H1 (cell line): ENCODE measurements at regions not wholly inside any gene's neighbourhood (a gene's known extent, or its start where the extent isn't known, plus 50 kb on each side); places are given as distances from the start of the nearest gene placed in this dataset.

Experiments used
- CTCF ChIA-PET: fragments of 300-600 bp; sonication (Branson Sonifier 250); formaldehyde crosslinking; loops from one replicate; lab custom pipeline; 2021; ENCODE audit not compliant: partially characterized antibody; lab: Charles Lee
- POLR2A ChIA-PET: fragments of 300-600 bp; sonication (Branson Sonifier 250); formaldehyde crosslinking; loops from one replicate; lab custom pipeline; 2021; ENCODE audit warnings: inconsistent platforms; ENCODE audit not compliant: partially characterized antibody; lab: Charles Lee
- DNase-seq, 2 experiments: peaks; one replicate each; pipeline versions ENCODE4 v3.0.0 to v3.0.0-alpha.2; 2010 to 2022; ENCODE audit warnings: low spot score in 2 of 2, low read depth in 1 of 2, mixed read lengths in 1 of 2
- FAIRE-seq: peaks from 2 replicates; lab custom pipeline; 2011; peaks lifted over from hg19 to GRCh38; lab: Jason Lieb, UNC
- H2AFZ ChIP-seq: 2 replicates; pipeline ENCODE4 v1.8.1; 2012; ENCODE audit warnings: low read length, inconsistent platforms
- H2AK5ac ChIP-seq: 2 replicates; pipeline ENCODE4 v1.6.1; 2013; ENCODE audit warnings: low read depth, low read length
- H2BK120ac ChIP-seq: replicated peaks from 2 replicates; pipeline ENCODE3; 2013; ENCODE audit warnings: low read depth, low read length, inconsistent platforms
- H2BK12ac ChIP-seq: 2 replicates; pipeline ENCODE4 v1.6.1; 2013; ENCODE audit warnings: low read depth, low read length
- H2BK15ac ChIP-seq: 2 replicates; pipeline ENCODE4 v1.6.1; 2013; ENCODE audit warnings: low read length
- H2BK20ac ChIP-seq: 2 replicates; pipeline ENCODE4 v1.6.1; 2013; ENCODE audit warnings: low read length
- H2BK5ac ChIP-seq: 2 replicates; pipeline ENCODE4 v1.6.1; 2013; ENCODE audit warnings: low read depth, low read length
- H3K14ac ChIP-seq: 2 replicates; pipeline ENCODE4 v1.6.1; 2013; ENCODE audit warnings: inconsistent platforms; ENCODE audit not compliant: insufficient read length
- H3K18ac ChIP-seq: 2 replicates; pipeline ENCODE4 v1.6.1; 2013; ENCODE audit warnings: low read length; ENCODE audit errors: extremely low read depth
- H3K23ac ChIP-seq: 2 replicates; pipeline ENCODE4 v1.6.1; 2013; ENCODE audit warnings: inconsistent platforms; ENCODE audit not compliant: insufficient read length
- H3K23me2 ChIP-seq: 2 replicates; pipeline ENCODE4 v1.6.1; 2013; ENCODE audit warnings: low read depth, low read length
- H3K27ac ChIP-seq: 2 replicates; pipeline ENCODE4 v1.6.1; 2011; ENCODE audit warnings: low read depth, low read length, inconsistent platforms
- H3K27me3 ChIP-seq, 4 experiments: replicated peaks in 1 of 4; 1 replicate in 1 of 4; 2 replicates in 3 of 4; pipeline versions ENCODE4 v1.6.1 to v1.8.1; 2011 to 2013; ENCODE audit warnings: low read length in 3 of 4, mild to moderate bottlenecking in 3 of 4, inconsistent platforms in 2 of 4, mixed read lengths in 2 of 4, moderate library complexity in 1 of 4; ENCODE audit not compliant: control insufficient read depth in 3 of 4, insufficient read depth in 3 of 4; ENCODE audit errors: extremely low read depth in 1 of 4
- H3K36me3 ChIP-seq, 4 experiments: 2 replicates each; pipeline versions ENCODE4 v1.6.1 to v1.8.1; 2011 to 2013; ENCODE audit warnings: mild to moderate bottlenecking in 4 of 4, low read length in 3 of 4, moderate library complexity in 2 of 4, control low read depth in 1 of 4, inconsistent platforms in 1 of 4; ENCODE audit not compliant: insufficient read depth in 4 of 4, control insufficient read depth in 2 of 4
- H3K4ac ChIP-seq: replicated peaks from 2 replicates; pipeline ENCODE3; 2013; ENCODE audit warnings: low read length, low read depth, mixed read lengths, inconsistent platforms; ENCODE audit not compliant: insufficient read length
- H3K4me1 ChIP-seq, 4 experiments: replicated peaks in 1 of 4; 1 replicate in 1 of 4; 2 replicates in 3 of 4; pipeline versions ENCODE4 v1.6.1 to v1.8.1; 2011 to 2013; ENCODE audit warnings: low read length in 3 of 4, inconsistent platforms in 2 of 4, mixed read lengths in 1 of 4; ENCODE audit not compliant: insufficient read depth in 4 of 4, control insufficient read depth in 3 of 4
- H3K4me2 ChIP-seq, 2 experiments: 2 replicates each; pipeline versions ENCODE4 v1.6.1 to v1.8.1; 2011 to 2013; ENCODE audit warnings: low read depth in 2 of 2, low read length in 2 of 2, control low read depth in 1 of 2, inconsistent platforms in 1 of 2, mild to moderate bottlenecking in 1 of 2; ENCODE audit not compliant: insufficient read depth in 1 of 2
- H3K4me3 ChIP-seq, 4 experiments: fragments of 200-600, 300-600 bp in 1 of 4; sonication (generic), shearing (Covaris generic), sonication (Bioruptor Twin) in 1 of 4; 2 replicates each; pipeline versions ENCODE4 v1.5.1 to v1.8.1; 2011 to 2016; ENCODE audit warnings: low read length in 4 of 4, low read depth in 3 of 4, control low read depth in 2 of 4, inconsistent platforms in 2 of 4, mild to moderate bottlenecking in 2 of 4, mixed read lengths in 1 of 4, moderate library complexity in 1 of 4; ENCODE audit not compliant: insufficient read depth in 2 of 4; ENCODE audit errors: extremely low read depth in 1 of 4
- H3K56ac ChIP-seq: replicated peaks from 2 replicates; pipeline ENCODE3; 2013; ENCODE audit warnings: low read depth, mild to moderate bottlenecking, mixed read lengths, low read length, inconsistent platforms; ENCODE audit not compliant: insufficient read length
- H3K79me1 ChIP-seq: 2 replicates; pipeline ENCODE4 v1.6.1; 2013; ENCODE audit warnings: low read depth, low read length, control low read depth
- H3K79me2 ChIP-seq, 2 experiments: 2 replicates each; pipeline versions ENCODE4 v1.6.1 to v1.8.1; 2012 to 2013; ENCODE audit warnings: low read length in 2 of 2, mild to moderate bottlenecking in 2 of 2, inconsistent platforms in 1 of 2; ENCODE audit not compliant: insufficient read depth in 2 of 2, control insufficient read depth in 1 of 2
- H3K9ac ChIP-seq, 4 experiments: replicated peaks in 1 of 4; 1 replicate in 1 of 4; 2 replicates in 3 of 4; pipeline versions ENCODE4 v1.6.1 to v1.8.1; 2011 to 2013; ENCODE audit warnings: low read depth in 3 of 4, low read length in 3 of 4, control low read depth in 2 of 4, mild to moderate bottlenecking in 2 of 4, moderate library complexity in 2 of 4, inconsistent platforms in 1 of 4; ENCODE audit errors: extremely low read depth in 1 of 4
- H3K9me3 ChIP-seq, 2 experiments: 2 replicates each; pipeline versions ENCODE4 v1.6.1 to v1.8.1; 2012 to 2013; ENCODE audit warnings: mild to moderate bottlenecking in 2 of 2, moderate library complexity in 2 of 2, control low read depth in 1 of 2, inconsistent platforms in 1 of 2, low read depth in 1 of 2, low read length in 1 of 2, mixed read lengths in 1 of 2; ENCODE audit not compliant: insufficient read depth in 2 of 2
- H4K20me1 ChIP-seq, 2 experiments: replicated peaks in 1 of 2; 2 replicates each; pipeline versions ENCODE3 to v1.8.1; 2011 to 2013; ENCODE audit warnings: inconsistent platforms in 2 of 2, low read length in 2 of 2, mild to moderate bottlenecking in 1 of 2; ENCODE audit not compliant: insufficient read depth in 2 of 2, control insufficient read depth in 1 of 2
- H4K5ac ChIP-seq: 2 replicates; pipeline ENCODE4 v1.6.1; 2013; ENCODE audit warnings: low read length, low read depth, mixed read lengths, inconsistent platforms; ENCODE audit not compliant: insufficient read length
- H4K8ac ChIP-seq: 2 replicates; pipeline ENCODE4 v1.8.0; 2013; ENCODE audit warnings: mild to moderate bottlenecking, moderate library complexity, low read length, inconsistent platforms; ENCODE audit not compliant: insufficient read depth; ENCODE audit errors: extremely low read depth
- H4K91ac ChIP-seq: replicated peaks from 2 replicates; pipeline ENCODE3; 2013; ENCODE audit warnings: low read length, mixed read lengths, inconsistent platforms; ENCODE audit not compliant: insufficient read length
- BRCA1 ChIP-seq: IDR thresholded peaks from 2 replicates; pipeline ENCODE4 v1.6.1; 2012; ENCODE audit warnings: low read depth, low read length, improper control_type of control experiment
- CEBPB ChIP-seq: IDR thresholded peaks from 2 replicates; pipeline ENCODE4 v1.6.1; 2012; ENCODE audit warnings: low read depth, low read length
- GABPA ChIP-seq: IDR thresholded peaks from 2 replicates; pipeline ENCODE4 v1.6.1; 2011; ENCODE audit warnings: mild to moderate bottlenecking, low read length, moderate library complexity, borderline replicate concordance; ENCODE audit not compliant: insufficient read depth
- GTF2F1 ChIP-seq: IDR thresholded peaks from 2 replicates; pipeline ENCODE4 v1.6.1; 2012; ENCODE audit warnings: low read depth, low read length, improper control_type of control experiment, borderline replicate concordance
- HDAC2 ChIP-seq, 2 experiments: fragments of 300-600 bp in 1 of 2; sonication (generic) in 1 of 2; IDR thresholded peaks; 2 replicates each; pipeline ENCODE4 v1.6.1; 2011 to 2012; ENCODE audit warnings: low read depth in 2 of 2, low read length in 2 of 2, mild to moderate bottlenecking in 2 of 2, moderate library complexity in 2 of 2, borderline replicate concordance in 1 of 2, inconsistent platforms in 1 of 2
- JUN ChIP-seq: IDR thresholded peaks from 2 replicates; pipeline ENCODE4 v1.6.1; 2011; ENCODE audit warnings: low read depth, mild to moderate bottlenecking, improper control_type of control experiment, low read length
- POLR2A ChIP-seq, 2 experiments: IDR thresholded peaks; 1 replicate in 1 of 2; 2 replicates in 1 of 2; pipeline ENCODE4 v1.6.1; 2011; ENCODE audit warnings: low read depth in 2 of 2, low read length in 2 of 2, mild to moderate bottlenecking in 2 of 2; ENCODE audit errors: control extremely low read depth in 1 of 2
- RAD21 ChIP-seq, 2 experiments: IDR thresholded peaks in 1 of 2; conservative IDR thresholded peaks in 1 of 2; 2 replicates each; pipeline ENCODE4 v1.6.1; 2011; ENCODE audit warnings: low read depth in 2 of 2, low read length in 2 of 2, improper control_type of control experiment in 1 of 2, inconsistent platforms in 1 of 2, mild to moderate bottlenecking in 1 of 2, moderate library complexity in 1 of 2
- RNF2 ChIP-seq: fragments of 200-900, 300-1000 bp; sonication (generic); IDR thresholded peaks from 2 replicates; pipeline ENCODE4 v1.7.1; 2016; ENCODE audit warnings: borderline replicate concordance, low read depth, mild to moderate bottlenecking, antibody characterized with exemption, low read length; ENCODE audit not compliant: poor library complexity, severe bottlenecking; ENCODE audit errors: missing control alignments
- RXRA ChIP-seq: IDR thresholded peaks from 2 replicates; pipeline ENCODE4 v1.6.1; 2011; ENCODE audit warnings: low read depth, mild to moderate bottlenecking, low read length, moderate library complexity; ENCODE audit not compliant: insufficient read depth
- SP1 ChIP-seq: IDR thresholded peaks from 2 replicates; pipeline ENCODE4 v1.6.1; 2011; ENCODE audit warnings: low read depth, low read length
- SP4 ChIP-seq: IDR thresholded peaks from 2 replicates; pipeline ENCODE4 v1.6.1; 2012; ENCODE audit warnings: low read length, inconsistent platforms
- SRF ChIP-seq: IDR thresholded peaks from 2 replicates; pipeline ENCODE4 v1.6.1; 2011; ENCODE audit warnings: mild to moderate bottlenecking, low read depth, low read length, moderate library complexity
- WGBS, 2 experiments: shearing (Covaris generic) in 1 of 2; methylation state at CpG; one replicate each; pipeline versions ENCODE4 v1.1.6 to v1.1.7; 2013 to 2015; ENCODE audit warnings: low lambda C conversion rate in 2 of 2, mixed read lengths in 2 of 2, inconsistent platforms in 1 of 2, low coverage in 1 of 2, missing lambda C conversion rate in 1 of 2; ENCODE audit not compliant: insufficient replicate concordance in 2 of 2, insufficient coverage in 1 of 2, insufficient read length in 1 of 2; ENCODE audit errors: extremely low coverage in 1 of 2, missing lambda C conversion rate in 1 of 2; 5-methylcytosine and 5-hydroxymethylcytosine counted together

DNA sequence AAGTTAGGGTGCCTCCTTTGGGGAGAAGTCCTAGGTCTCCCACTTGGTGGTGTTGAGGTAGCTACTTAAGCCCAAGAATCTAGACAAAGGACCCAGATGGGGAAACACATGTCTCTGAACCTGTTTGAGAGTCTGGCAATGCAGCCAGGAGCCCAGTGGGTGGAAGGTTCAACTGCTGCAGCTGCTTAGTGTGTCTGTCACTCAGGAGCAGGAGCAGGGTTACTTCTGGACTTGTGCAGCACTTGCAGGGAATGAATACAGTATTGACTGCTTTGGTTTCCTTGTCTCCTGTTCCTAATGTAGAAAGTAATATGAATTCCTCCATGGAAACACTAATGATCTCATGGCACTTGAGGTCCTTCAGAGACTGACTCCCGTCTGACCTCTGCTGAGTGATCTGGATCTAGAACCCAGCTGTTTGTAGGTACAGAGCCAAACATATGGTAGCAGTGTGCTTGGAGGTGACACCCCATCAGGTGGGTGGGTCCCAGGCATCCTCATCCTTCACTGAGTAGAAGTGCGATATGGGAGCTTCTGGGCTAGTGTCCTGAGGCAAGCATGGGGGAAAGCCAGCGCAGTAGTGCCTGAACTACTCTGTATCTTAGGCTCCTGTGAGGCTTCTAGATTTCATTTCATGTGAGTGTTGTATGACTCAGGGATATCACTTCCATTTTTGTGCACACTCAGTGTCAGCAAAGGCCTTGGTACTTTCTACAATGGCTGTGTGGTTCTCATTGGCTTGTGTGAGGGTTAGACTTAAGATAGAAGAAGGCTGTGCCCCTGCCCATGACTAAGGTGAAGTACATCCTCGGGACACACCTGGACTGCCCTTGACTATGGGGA, 85.0 kb upstream of the WDR1 start:
- H3K56ac ChIP-seq: no peak overlapping the region
- H4K20me1 ChIP-seq: no peaks in the 10 kb centered on the region
- no peak overlapping the region for H3K9ac ChIP-seq
- no peak overlapping the region for H4K91ac ChIP-seq
- no peak for FAIRE-seq
- H2BK20ac ChIP-seq: no peak overlapping the region
- no peak overlapping the region for H3K4me2 ChIP-seq
- no peaks in the 10 kb centered on the region for H3K79me2 ChIP-seq
- H3K23me2 ChIP-seq: no peaks in the 10 kb centered on the region
- no peak for DNase-seq
- no peak overlapping the region for H4K5ac ChIP-seq
- no peak overlapping the region for H3K23ac ChIP-seq
- no peak overlapping the region for H4K8ac ChIP-seq
- no peak overlapping the region for H2BK120ac ChIP-seq
- H2AK5ac ChIP-seq: no peak overlapping the region
- no peak for TF ChIP-seq SRF
- no peak for TF ChIP-seq CEBPB
- TF ChIP-seq RAD21 (IDR thresholded peaks at IDR 0.05 in 1 of 2, conservative IDR thresholded peaks at IDR 0.05 in 1 of 2; ENCODE audit: low read depth in 2 of 2, low read length in 2 of 2): no peak
- no peak for TF ChIP-seq SP4
- TF ChIP-seq BRCA1: no peak
- TF ChIP-seq SP1: no peak
- no peak for TF ChIP-seq GTF2F1
- no peak for TF ChIP-seq HDAC2 (IDR thresholded peaks at IDR 0.05; ENCODE audit: borderline replicate concordance in 1 of 2, low read depth in 2 of 2, low read length in 2 of 2)
- TF ChIP-seq JUN: no peak
- TF ChIP-seq GABPA: no peak
- no peak for TF ChIP-seq POLR2A (IDR thresholded peaks at IDR 0.05; ENCODE audit: control extremely low read depth in 1 of 2, low read depth in 2 of 2, low read length in 2 of 2)
- TF ChIP-seq RNF2: no peak
- TF ChIP-seq RXRA: no peak
- TF ChIP-seq, all 59 proteins: peak for 0
- ChIA-PET CTCF (no interaction called here), POLR2A (no interaction called here)
- H2BK5ac ChIP-seq: no peak overlapping the region
- no peak overlapping the region for H2AFZ ChIP-seq
- WGBS, 2 experiments: 74% methylated on average over 4 of the region's 4 CpGs; no CpG with 5 or more reads in 1 of the 2 experiments
- H3K27me3 ChIP-seq: no peaks in the 10 kb centered on the region
- H3K79me1 ChIP-seq: no peaks in the 10 kb centered on the region
- H3K14ac ChIP-seq: no peak overlapping the region
- no peaks in the 10 kb centered on the region for H3K36me3 ChIP-seq
- H2BK15ac ChIP-seq: no peak overlapping the region
- H3K4me3 ChIP-seq: no peak overlapping the region
- no peak overlapping the region for H3K18ac ChIP-seq
- H3K9me3 ChIP-seq: no peaks in the 10 kb centered on the region
- no peaks in the 10 kb centered on the region for H3K4me1 ChIP-seq
- H3K27ac ChIP-seq: no peak overlapping the region
- H2BK12ac ChIP-seq: no peak overlapping the region
- no peak overlapping the region for H3K4ac ChIP-seq
